ENCODE measurements at regions not wholly inside any gene's neighbourhood (a gene's known extent, or its start where the extent isn't known, plus 50 kb on each side); places are given as distances from the start of the nearest gene placed in this dataset.

DNA sequence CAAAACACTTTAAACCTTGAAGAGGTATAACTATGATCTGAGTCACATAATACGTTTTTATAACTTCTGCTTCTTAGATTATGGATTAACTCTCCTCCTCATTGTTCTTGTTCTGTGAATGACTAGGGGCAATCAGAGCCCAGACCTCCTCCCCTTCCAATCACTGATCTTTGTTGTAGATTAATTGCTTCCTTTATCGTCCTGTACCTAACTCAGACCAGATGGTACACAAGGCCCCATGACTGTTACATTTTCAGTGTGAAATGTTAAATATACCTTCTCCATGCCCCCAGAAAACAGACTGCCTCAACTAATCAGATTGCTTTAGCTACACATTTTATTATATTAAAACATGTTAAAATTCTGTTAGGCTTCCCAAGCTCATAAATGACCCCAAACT is 211.7 kb downstream of the RNF152 start:
- DNase-seq (ENCODE audit: low read depth in 4 of 4, low spot score in 3 of 4) = no peak

DNA sequence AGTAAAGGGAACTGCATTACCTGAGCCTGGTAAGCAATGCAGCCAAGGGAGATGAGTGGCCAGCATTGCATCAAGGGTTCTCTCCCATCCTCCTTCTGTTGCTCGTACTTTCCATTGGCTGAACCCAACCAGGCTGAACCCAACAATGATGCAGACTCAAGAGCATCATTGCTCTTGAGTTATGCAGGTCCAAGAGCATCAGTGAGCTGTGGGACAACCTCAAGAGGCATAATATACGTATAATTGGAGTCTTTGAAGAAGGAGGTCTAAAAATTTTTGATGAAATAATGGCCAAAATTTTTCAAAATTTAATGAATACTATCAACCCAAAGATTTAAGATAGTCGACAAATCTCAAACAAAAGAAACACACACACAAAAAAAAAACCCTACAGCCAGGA is 213.0 kb downstream of the RNF152 start:
- DNase-seq (ENCODE audit: low read depth in 4 of 4, low spot score in 3 of 4) = no peak

GRCh38 chr18:61677435-61677970 is 215.3 kb downstream of the RNF152 start:
- DNase-seq (ENCODE audit: low read depth in 4 of 4, low spot score in 3 of 4) = no peak

- no peak for DNase-seq (ENCODE audit: low read depth in 4 of 4, low spot score in 3 of 4)
Observed at GRCh38 chr18:61676773-61677434, 215.9 kb downstream of the RNF152 start.

DNA sequence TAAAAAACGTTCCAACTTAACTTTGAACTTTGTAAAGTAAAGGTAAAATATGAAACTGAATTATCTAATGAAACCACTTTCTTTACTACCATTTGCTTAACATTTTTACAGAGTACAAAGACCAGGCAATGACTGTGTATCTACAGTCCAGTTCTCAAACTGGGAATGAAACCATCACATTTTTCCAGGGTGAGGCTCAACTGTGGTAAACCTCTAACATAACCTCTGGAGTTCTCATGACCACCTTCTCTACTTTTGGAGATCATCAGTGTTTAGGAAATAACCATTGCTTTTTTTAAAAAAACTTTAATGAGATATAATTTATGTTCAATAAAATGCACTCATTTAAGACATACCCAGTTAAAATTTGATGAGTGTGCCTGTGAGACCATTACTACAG is 223.5 kb downstream of the RNF152 start:
- DNase-seq (ENCODE audit: low read depth in 4 of 4, low spot score in 3 of 4) = no peak

DNA sequence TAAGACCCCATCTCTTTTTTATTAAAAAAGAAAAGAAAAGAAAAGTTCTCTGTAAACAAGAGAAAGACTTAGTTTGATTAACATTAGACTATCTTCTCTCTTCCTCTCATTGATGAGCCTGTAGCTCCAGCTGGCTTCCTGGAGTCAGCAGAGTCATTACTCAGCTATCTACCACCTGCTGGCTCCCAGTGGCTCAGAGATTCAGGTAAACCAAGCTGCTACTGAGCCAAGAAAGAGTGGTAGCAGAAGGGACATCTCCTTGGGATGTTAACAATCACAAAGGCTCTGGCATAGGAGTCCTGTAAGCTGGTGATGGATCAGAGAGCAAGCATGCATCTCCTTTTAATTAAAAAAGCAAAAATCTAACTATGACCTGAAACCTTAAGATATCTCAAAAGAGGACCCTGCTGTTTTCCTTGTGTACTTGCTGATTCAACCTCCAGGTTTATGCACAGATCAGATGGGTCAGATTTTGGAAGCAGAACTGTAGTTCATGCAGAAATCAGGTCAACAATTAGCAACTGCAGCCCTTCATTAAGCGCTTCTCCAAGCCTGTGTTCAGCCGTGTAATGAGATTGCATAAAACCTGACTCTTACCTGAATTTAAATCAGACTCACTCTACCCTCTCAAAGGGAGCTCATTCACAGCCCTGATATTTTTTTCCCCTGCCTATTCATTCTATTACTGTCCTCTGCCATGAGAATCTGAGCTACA is 225.8 kb downstream of the RNF152 start:
- no peak for DNase-seq (ENCODE audit: low read depth in 4 of 4, low spot score in 3 of 4)

- DNase-seq (ENCODE audit: low read depth in 4 of 4, low spot score in 3 of 4) = peak in 1 of 4 donors; percentile 20
Observed at GRCh38 chr18:61664419-61665084, 228.3 kb downstream of the RNF152 start.

- DNase-seq (ENCODE audit: low read depth in 4 of 4, low spot score in 3 of 4) = no peak
Observed at GRCh38 chr18:61662726-61663125, 230.1 kb downstream of the RNF152 start.

- DNase-seq (ENCODE audit: low read depth in 4 of 4, low spot score in 3 of 4) = no peak
Observed at GRCh38 chr18:61658431-61658830, 234.4 kb downstream of the RNF152 start.

DNA sequence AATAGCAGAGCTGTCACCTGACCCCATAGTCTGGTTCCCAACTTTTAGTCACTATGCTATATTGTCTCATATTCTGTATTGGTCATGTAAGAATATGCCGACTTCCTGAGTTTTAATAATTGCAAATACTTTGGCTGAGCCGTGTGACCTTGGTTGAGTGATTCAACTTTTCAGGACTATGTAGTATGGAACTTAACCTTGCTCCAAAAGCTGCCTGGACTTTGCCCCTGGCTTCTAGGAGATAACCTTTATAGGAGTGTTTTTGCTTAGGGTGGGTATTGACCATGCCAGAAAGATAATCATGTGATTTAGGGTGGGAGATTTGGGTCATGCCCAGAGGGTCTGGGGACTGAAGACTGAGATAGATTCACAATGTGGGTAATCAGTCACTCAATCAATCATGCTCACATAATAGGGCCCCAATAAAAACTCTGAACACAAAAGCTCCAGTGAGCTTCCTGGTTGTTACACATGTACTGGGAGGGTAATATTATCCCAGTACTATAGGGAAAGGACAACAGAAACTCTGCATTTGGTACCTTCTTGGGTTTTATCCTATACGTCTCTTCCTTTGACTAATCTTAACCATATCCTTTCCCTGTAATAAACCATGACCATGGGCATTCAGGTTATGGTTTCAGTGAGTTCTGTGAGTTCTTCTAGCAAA is 235.6 kb downstream of the RNF152 start:
- no peak for DNase-seq (ENCODE audit: low read depth in 4 of 4, low spot score in 3 of 4)

DNA sequence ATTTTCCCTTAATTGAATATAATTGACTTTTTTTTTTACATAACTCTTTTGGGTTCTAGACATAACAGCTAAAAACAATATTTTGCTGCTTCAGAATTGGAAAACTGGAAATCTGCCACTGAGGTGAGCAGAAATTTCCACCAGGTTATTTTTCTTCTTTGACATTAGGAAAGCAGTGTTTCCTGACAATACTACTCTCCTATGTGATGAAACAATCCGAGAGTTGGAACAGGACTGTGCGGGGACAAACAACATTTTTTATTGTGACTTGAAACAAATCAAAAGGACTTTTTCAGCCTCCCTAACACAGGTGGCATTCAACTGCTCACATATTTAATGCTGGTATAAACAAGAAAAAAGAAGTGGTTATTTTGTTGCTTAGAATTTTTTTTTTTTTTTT is 237.2 kb downstream of the RNF152 start:
- no peak for DNase-seq (ENCODE audit: low read depth in 4 of 4, low spot score in 3 of 4)

DNA sequence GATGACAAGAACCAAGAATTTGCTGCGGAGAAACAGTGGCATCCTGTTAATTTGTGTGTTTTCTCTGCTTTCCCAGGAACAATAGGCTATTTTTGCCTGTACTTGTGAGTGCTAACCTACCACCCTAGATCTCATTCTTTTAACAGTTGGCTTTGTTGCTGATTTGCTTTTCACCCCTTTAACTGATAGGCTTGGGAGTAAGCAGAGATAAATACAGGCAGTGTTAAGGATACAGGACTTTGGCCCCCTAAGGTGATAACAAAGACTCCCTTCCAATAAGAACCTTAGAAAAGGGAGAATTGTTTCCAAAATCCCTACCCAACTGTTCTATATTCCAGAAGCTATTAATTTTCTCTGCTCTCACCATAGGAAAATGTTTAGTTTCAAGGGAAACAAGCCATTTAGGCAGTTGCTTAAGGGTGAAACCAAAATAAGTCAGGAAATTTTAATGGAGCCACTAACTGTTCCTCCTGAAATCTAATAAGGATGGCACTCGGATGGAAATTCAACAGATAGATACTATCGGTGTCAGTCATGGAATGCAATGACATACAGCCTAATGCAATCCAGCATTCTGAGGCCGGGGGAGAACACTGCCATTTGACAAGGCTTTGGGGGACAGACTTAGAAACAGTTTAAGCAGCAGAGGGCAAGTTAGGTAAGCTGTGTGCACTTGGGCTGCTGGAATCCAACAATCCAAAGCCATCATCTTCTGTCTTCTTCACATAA is 238.8 kb downstream of the RNF152 start:
- DNase-seq (ENCODE audit: low read depth in 4 of 4, low spot score in 3 of 4) = no peak

- DNase-seq (ENCODE audit: low read depth in 4 of 4, low spot score in 3 of 4) = no peak
Observed at GRCh38 chr18:61651880-61652268, 240.9 kb downstream of the RNF152 start.

DNA sequence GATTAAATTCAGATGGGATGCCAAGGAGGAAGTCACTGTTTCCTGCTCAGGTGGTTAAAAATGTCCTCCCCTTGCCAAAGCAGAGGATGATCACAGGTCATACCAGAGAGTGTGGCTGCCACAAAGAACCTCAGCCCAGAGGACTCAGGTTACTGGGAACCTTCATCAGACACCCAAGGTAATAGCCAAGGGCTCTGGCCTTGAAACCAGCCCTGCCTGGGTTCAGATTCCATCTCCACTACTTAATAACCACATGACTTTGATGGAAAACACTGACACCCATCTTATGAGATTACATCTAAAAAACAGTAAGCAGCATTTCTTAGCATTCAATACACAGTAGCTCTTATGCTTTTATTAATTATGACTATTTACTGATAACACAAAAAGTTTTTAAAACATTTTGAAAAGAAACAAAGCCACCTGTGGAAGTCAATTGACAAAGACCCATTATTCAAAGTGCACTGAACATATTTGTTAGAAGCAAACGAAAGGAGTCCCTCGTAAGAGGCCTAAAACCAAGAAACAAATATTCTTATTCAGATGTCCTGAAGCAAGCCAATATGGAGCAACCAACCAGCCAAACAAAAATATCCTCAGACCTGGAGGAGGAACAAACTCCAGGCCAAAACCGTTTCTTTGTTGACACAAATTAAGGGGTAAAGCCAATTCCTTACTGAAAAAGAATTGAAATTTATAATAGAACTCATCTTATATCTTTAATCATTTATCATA is 241.5 kb downstream of the RNF152 start:
- DNase-seq (ENCODE audit: low read depth in 4 of 4, low spot score in 3 of 4) = no peak

GRCh38 chr18:61643884-61644647 is 248.7 kb downstream of the RNF152 start:
- DNase-seq (ENCODE audit: low read depth in 4 of 4, low spot score in 3 of 4) = no peak

DNA sequence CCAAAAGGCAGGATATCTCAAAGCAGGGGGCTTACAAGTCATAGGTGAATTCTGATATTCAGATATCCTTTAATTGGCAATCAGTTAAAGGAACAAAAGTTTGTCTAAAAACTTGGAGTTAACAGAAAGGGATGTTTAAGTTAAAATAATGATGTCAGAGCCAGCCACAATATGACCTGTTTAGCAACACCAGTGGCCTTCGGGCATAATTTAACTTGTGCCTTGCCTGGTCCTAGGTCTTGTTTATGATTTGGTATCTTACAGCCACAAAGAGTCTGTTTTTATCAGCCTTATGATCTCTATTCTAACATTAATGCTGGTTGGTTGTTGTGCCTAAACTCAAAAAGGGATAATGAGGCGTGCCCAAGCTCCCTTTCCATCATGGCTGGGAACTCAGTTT is 252.9 kb downstream of the RNF152 start:
- no peak for DNase-seq (ENCODE audit: low read depth in 4 of 4, low spot score in 3 of 4)

GRCh38 chr18:61637905-61638595 is 254.8 kb downstream of the RNF152 start:
- no peak for DNase-seq (ENCODE audit: low read depth in 4 of 4, low spot score in 3 of 4)

GRCh38 chr18:61637319-61637718 is 255.5 kb downstream of the RNF152 start:
- no peak for DNase-seq (ENCODE audit: low read depth in 4 of 4, low spot score in 3 of 4)

All from right renal pelvis (tissue), 4 donors.